HEK293T (cell line): ENCODE measurements at regions not wholly inside any gene's neighbourhood (a gene's known extent, or its start where the extent isn't known, plus 50 kb on each side); places are given as distances from the start of the nearest gene placed in this dataset.

ENCODE experiments used
- CTCF ChIA-PET: fragments of 350-600 bp; formaldehyde crosslinking; extraction: SDS; loops from one replicate; lab custom pipeline; 2021; ENCODE audit warnings: antibody characterized with exemption, inconsistent platforms; lab: Yijun Ruan, JAX
- POLR2A ChIA-PET: fragments of 350-600 bp; formaldehyde crosslinking; extraction: SDS; loops from one replicate; lab custom pipeline; 2020; ENCODE audit warnings: antibody characterized with exemption, inconsistent platforms; lab: Yijun Ruan, JAX
- DNase-seq: peaks from one replicate; pipeline ENCODE4 v3.0.0; 2012; ENCODE audit warnings: mixed read lengths; ENCODE audit errors: extremely low spot score
- ARNT ChIP-seq: fragments of 450-650 bp; IDR thresholded peaks from 2 replicates; pipeline ENCODE4 v1.6.1; 2017; ENCODE audit warnings: mild to moderate bottlenecking
- BHLHE40 ChIP-seq: fragments of 450-650 bp; IDR thresholded peaks from 2 replicates; pipeline ENCODE4 v1.6.1; 2016; ENCODE audit warnings: mild to moderate bottlenecking, moderate library complexity, borderline replicate concordance
- CTBP1 ChIP-seq: fragments of 450-650 bp; IDR thresholded peaks from 2 replicates; pipeline ENCODE4 v1.6.1; 2016; ENCODE audit warnings: borderline replicate concordance
- ELF4 ChIP-seq: fragments of 450-650 bp; IDR thresholded peaks from 2 replicates; pipeline ENCODE4 v1.6.1; 2017; ENCODE audit warnings: antibody characterized with exemption
- FOXA1 ChIP-seq: fragments of 450-650 bp; IDR thresholded peaks from 2 replicates; pipeline ENCODE4 v1.6.1; 2016; ENCODE audit warnings: mild to moderate bottlenecking
- FOXK2 ChIP-seq: fragments of 450-650 bp; IDR thresholded peaks from 2 replicates; pipeline ENCODE4 v1.6.1; 2016; ENCODE audit warnings: mild to moderate bottlenecking
- FOXM1 ChIP-seq: fragments of 450-650 bp; IDR thresholded peaks from 2 replicates; pipeline ENCODE4 v1.6.1; 2017; ENCODE audit warnings: mild to moderate bottlenecking, borderline replicate concordance
- HDGF ChIP-seq: fragments of 450-650 bp; IDR thresholded peaks from 2 replicates; pipeline ENCODE4 v1.6.1; 2017; ENCODE audit warnings: antibody characterized with exemption, borderline replicate concordance
- L3MBTL2 ChIP-seq: fragments of 450-650 bp; conservative IDR thresholded peaks from 2 replicates; pipeline ENCODE4 v1.6.1; 2016; ENCODE audit warnings: mild to moderate bottlenecking
- LEF1 ChIP-seq: fragments of 450-650 bp; IDR thresholded peaks from 2 replicates; pipeline ENCODE4 v1.6.1; 2017; ENCODE audit warnings: mild to moderate bottlenecking, borderline replicate concordance
- NFRKB ChIP-seq: fragments of 450-650 bp; IDR thresholded peaks from 2 replicates; pipeline ENCODE4 v1.6.1; 2016; ENCODE audit warnings: mild to moderate bottlenecking, moderate library complexity
- SP1 ChIP-seq: fragments of 450-650 bp; IDR thresholded peaks from 2 replicates; pipeline ENCODE4 v1.6.1; 2017
- SUZ12 ChIP-seq: fragments of 450-650 bp; IDR thresholded peaks from 2 replicates; pipeline ENCODE4 v1.6.1; 2016; ENCODE audit warnings: mild to moderate bottlenecking
- TARDBP ChIP-seq: fragments of 450-650 bp; IDR thresholded peaks from 2 replicates; pipeline ENCODE4 v1.6.1; 2016
- ZNF384 ChIP-seq: fragments of 450-650 bp; IDR thresholded peaks from 2 replicates; pipeline ENCODE4 v1.6.1; 2016
- TF ChIP-seq, protein P1 (sequence below): fragments of 450-650 bp; IDR thresholded peaks from 2 replicates; pipeline ENCODE4 v1.6.1; 2016

DNA sequence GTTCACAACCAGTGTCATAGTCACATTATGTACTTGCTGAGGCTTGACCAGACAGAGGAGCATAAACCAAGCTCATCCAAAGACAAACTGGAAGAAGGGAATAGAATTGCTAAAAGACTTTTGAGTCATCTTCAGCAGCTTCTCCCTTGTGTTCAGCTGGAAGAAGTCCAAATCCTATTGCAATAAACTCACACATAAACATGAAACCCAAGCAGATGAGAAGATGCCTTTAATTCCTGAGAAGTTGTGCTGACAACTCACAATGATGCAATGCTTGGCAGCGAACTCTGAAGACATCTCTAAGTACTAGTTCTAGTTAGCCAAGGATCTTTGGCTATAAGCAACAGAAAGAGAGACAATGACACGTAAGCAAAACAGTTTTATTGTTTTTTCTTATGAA is 642.1 kb downstream of the KCTD16 start:
- POLR2A ChIA-PET = no interaction called here
- no peak for DNase-seq
- CTCF ChIA-PET = no interaction called here
- no peak for TF ChIP-seq FOXA1
- no peak for TF ChIP-seq CTBP1
- no peak for TF ChIP-seq SP1
- no peak for TF ChIP-seq BHLHE40
- no peak for TF ChIP-seq L3MBTL2

DNA sequence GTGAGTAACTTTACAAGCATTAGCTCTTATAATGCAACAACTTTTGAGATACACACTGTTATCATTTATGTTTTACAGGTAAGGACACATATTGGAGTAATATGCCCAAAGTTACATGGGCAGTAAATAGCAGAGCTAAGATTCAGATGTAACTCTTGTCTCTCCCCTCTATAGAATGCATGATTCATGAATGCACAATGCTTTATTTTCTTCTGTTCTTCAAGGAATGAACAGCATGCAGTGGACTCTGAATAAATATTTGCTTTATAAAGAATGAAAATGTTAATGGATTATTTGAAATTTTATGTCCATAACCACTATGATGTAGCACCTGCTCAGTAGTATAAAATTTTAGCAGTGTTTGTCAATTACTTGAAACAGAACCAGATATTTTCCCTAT is 629.5 kb downstream of the KCTD16 start:
- DNase-seq = no peak
- CTCF ChIA-PET = no interaction called here
- TF ChIP-seq SP1 = no peak
- TF ChIP-seq HDGF = no peak
- no peak for TF ChIP-seq LEF1
- no peak for TF ChIP-seq FOXM1
- TF ChIP-seq FOXA1 = no peak
- TF ChIP-seq, protein P1, sequence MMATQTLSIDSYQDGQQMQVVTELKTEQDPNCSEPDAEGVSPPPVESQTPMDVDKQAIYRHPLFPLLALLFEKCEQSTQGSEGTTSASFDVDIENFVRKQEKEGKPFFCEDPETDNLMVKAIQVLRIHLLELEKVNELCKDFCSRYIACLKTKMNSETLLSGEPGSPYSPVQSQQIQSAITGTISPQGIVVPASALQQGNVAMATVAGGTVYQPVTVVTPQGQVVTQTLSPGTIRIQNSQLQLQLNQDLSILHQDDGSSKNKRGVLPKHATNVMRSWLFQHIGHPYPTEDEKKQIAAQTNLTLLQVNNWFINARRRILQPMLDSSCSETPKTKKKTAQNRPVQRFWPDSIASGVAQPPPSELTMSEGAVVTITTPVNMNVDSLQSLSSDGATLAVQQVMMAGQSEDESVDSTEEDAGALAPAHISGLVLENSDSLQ = no peak
- no peak for TF ChIP-seq FOXK2
- POLR2A ChIA-PET = no interaction called here

DNA sequence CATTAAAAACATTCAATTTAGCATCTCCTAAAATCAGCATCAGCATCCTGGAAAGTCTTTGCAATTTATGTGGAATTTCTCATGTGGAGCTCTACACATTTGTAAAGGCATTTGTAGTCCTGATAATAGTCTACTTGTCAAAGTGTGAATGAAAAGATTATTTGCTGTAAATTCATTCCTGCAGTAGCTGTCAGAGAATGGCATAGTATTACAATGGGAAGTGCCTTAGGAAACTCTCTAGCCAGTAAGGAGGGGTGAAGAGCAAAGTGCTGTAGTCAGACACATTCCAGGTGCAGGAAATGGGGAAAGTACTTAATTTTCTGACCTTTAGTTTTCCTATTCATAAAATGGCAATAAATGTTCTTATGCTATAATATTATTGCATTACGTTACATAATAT is 627.9 kb downstream of the KCTD16 start:
- no peak for DNase-seq
- POLR2A ChIA-PET = no interaction called here
- CTCF ChIA-PET = no interaction called here

DNA sequence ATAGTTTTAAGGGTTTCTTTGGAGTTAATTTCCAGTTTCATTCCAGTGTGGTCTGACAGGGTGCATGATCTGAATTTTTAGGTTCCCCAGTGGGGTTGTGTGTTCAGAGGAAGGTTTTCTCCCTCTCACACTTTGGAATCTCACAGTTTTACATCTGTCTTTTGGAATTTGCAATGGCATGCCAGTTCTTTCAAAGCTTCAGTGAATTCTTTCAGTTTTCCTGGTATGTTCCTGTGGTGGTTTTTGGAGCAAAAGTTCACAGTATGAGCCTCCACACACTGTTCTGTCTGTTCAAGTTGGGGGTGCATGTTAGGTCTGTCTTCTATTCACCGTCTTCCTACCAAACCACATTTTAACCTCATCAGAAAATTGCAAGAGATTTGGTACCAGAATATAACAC is 624.2 kb downstream of the KCTD16 start:
- ChIA-PET POLR2A (no interaction called here), CTCF (no interaction called here)
- TF ChIP-seq LEF1 = no peak
- TF ChIP-seq, protein P1 = no peak
- no peak for TF ChIP-seq SP1
- no peak for TF ChIP-seq ELF4
- no peak for TF ChIP-seq FOXA1
- TF ChIP-seq ARNT = no peak
- TF ChIP-seq TARDBP = no peak
- no peak for TF ChIP-seq NFRKB
- no peak for TF ChIP-seq HDGF
- no peak for TF ChIP-seq L3MBTL2
- no peak for TF ChIP-seq SUZ12
- no peak for TF ChIP-seq BHLHE40
- no peak for TF ChIP-seq ZNF384
- no peak for TF ChIP-seq CTBP1
- TF ChIP-seq FOXK2 = no peak
- no peak for TF ChIP-seq FOXM1
- DNase-seq = no peak

More for the DNA sequence above, 627.9 kb downstream of the KCTD16 start:
- no peak for TF ChIP-seq FOXM1
- no peak for TF ChIP-seq BHLHE40
- TF ChIP-seq, protein P1 = no peak
- no peak for TF ChIP-seq ELF4
- TF ChIP-seq ARNT = no peak
- no peak for TF ChIP-seq SP1
- no peak for TF ChIP-seq HDGF
- no peak for TF ChIP-seq NFRKB
- no peak for TF ChIP-seq FOXA1
- no peak for TF ChIP-seq ZNF384
- no peak for TF ChIP-seq L3MBTL2

DNA sequence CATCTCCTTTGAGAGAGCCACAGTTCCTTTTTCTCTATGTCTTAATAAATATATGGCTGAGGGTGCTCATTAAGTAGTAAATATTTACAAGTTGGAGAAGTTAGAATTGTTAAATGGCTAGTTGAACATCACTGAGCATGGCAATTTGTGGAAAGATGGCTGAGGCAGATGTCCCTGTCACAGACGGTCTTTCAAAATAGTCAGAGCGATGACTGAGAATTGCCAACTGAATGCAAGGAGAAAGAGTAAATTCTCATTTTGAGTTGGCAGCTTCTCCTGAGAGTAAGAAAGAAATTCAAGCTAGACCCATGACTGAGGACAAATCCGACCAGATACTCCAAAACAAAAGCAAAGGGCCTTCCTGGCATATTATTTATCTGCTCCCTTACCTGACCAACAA is 617.9 kb downstream of the KCTD16 start:
- DNase-seq = no peak
- no peak for TF ChIP-seq ELF4
- TF ChIP-seq CTBP1 = no peak
- no peak for TF ChIP-seq FOXA1
- TF ChIP-seq NFRKB = no peak
- no peak for TF ChIP-seq BHLHE40
- TF ChIP-seq HDGF = no peak
- TF ChIP-seq SP1 = no peak
- ChIA-PET POLR2A (no interaction called here), CTCF (interaction anchor here (0.6 kb wide), 1 partner anchor 21 kb away, joined by 4 read pairs; no protein-coding TSS in a partner anchor)

DNA sequence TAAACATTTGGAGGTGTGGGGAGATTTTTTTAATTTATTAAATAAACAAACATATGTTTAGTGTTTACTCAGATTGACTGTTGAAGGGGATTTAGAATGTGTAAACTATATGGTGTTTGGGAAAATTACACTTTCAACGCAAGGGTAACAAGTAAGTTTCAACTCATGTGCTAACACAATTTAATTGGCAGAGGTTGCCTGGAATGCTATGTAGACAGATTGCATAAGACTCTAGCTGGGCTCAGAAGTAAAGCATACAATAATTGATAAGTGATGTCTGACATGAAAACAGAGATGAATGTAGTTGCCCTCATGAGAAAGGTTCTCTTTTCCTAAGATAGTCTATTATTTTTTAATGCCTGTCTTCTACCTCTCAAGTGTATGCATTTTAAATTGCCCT is 617.4 kb downstream of the KCTD16 start:
- POLR2A ChIA-PET = no interaction called here
- CTCF ChIA-PET = no interaction called here

DNA sequence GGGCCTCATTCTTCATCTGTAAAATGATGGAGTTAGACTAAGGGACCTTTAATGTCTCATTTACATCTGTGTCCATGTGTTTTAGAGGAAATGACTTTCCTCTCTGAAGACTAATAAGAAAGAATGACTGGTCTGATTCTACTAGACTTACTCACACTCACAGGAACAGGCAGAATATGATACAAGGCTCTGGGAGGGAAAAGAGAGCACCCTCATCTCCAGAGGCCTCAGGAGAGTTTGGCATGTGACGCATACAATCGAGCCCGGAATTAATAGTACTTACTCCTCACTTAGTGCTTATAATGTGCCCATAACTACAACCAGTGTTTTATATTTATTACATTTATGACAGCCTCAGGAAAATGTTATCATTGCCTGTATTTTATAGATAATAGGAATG is 608.7 kb downstream of the KCTD16 start:
- no peak for TF ChIP-seq BHLHE40
- no peak for TF ChIP-seq ARNT
- POLR2A ChIA-PET = no interaction called here
- no peak for DNase-seq
- CTCF ChIA-PET = no interaction called here

More for the DNA sequence above, 617.4 kb downstream of the KCTD16 start:
- DNase-seq = no peak
- TF ChIP-seq FOXK2 (no peak), ZNF384 (no peak), FOXA1 (no peak), ELF4 (no peak), SUZ12 (no peak), NFRKB (no peak), CTBP1 (no peak), ARNT (no peak), SP1 (no peak)
